GM18505 (cell line): ENCODE measurements at regions not wholly inside any gene's neighbourhood (a gene's known extent, or its start where the extent isn't known, plus 50 kb on each side); places are given as distances from the start of the nearest gene placed in this dataset.

Experiments used
- ATAC-seq: cut with Tn5 transposase; IDR thresholded peaks from one replicate; pipeline ENCODE4 v1.9.1; 2021; ENCODE audit not compliant: unreplicated experiment
- POLR2A ChIP-seq: IDR thresholded peaks from 4 replicates; pipeline ENCODE4 v1.6.1; 2011; ENCODE audit warnings: borderline replicate concordance; ENCODE audit not compliant: insufficient read depth, insufficient read length; ENCODE audit errors: extremely low read depth

DNA sequence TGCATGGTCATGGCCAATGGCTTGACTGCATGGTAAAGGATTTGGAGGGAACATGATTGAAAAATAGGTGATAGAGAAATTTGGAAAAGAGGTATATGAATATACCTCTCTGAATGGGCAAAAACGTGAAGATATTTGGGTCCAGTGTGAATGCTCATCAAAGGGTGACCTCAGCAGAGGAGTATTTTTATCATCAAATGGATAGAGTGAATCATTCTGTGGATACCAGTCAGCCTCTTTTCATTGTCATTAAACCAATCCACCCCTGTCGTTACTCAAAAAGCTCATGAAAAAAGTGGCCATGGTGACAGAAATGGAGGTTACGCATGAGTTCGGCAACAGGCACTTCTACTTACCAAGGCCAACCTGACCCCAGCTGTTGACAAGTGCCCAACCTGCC lies 1074.7 kb downstream of the TSN start:
- TF ChIP-seq POLR2A, result no peak
- ATAC-seq, result no peak

DNA sequence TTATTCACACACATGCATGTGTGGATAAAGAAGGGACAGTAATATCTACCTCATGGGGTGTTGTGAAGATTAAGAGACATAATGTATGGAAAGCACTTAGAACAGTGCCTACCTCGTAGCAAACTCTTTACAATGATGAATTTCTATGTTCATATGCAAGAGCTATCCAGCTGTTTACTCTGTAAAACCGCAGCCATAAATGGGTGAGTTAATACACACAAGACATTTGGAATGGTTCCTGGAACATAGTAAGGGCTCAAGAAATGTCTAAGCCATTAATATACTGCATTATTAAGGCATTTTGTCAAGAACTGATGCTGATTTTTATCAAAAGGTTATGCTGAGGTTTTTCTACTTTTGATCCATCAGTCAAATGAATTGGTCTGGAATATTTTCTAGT lies 1076.2 kb downstream of the TSN start:
- no peak for TF ChIP-seq POLR2A
- no peak for ATAC-seq

- no peak for ATAC-seq
- TF ChIP-seq POLR2A, result no peak
Measured at GRCh38 chr2:122843503-122843902, 1088.1 kb downstream of the TSN start.

- no peak for TF ChIP-seq POLR2A
- ATAC-seq, result no peak
Measured at GRCh38 chr2:122851161-122851560, 1095.7 kb downstream of the TSN start.

DNA sequence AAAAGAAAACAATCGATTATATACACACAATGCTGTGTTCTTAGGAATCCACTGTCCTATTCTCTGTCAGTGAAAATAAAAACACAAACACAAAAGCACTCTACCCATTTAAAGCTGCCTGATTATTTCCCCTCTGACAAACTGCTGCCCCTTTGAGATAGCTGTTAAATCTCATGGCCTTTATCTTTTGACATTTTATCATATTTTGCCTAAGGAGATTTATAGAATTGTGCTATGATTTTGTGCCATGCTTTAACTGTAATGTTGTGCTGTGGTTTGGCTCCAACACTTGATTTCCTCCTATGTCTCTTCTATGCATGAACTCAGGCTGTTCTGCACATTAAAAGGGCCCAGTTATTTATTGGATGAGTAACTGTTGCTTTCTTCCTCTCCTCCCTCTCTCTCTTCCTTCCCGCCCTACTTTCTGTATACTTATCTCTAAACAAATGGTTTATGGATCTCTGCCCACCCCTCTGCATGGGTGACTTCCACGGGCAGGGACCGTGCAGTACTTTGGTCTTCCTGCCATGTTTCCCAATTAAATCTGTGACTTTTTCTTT lies 1096.6 kb downstream of the TSN start:
- ATAC-seq, result no peak
- TF ChIP-seq POLR2A, result no peak

- no peak for ATAC-seq
- no peak for TF ChIP-seq POLR2A
Measured at GRCh38 chr2:122856696-122857095, 1101.2 kb downstream of the TSN start.

GRCh38 chr2:122858075-122858702 lies 1102.7 kb downstream of the TSN start:
- no peak for TF ChIP-seq POLR2A
- ATAC-seq, result no peak

- ATAC-seq, result no peak
- no peak for TF ChIP-seq POLR2A
Measured at GRCh38 chr2:122858813-122859212, 1103.4 kb downstream of the TSN start.

- no peak for TF ChIP-seq POLR2A
- no peak for ATAC-seq
Measured at GRCh38 chr2:122859260-122859659, 1103.8 kb downstream of the TSN start.

DNA sequence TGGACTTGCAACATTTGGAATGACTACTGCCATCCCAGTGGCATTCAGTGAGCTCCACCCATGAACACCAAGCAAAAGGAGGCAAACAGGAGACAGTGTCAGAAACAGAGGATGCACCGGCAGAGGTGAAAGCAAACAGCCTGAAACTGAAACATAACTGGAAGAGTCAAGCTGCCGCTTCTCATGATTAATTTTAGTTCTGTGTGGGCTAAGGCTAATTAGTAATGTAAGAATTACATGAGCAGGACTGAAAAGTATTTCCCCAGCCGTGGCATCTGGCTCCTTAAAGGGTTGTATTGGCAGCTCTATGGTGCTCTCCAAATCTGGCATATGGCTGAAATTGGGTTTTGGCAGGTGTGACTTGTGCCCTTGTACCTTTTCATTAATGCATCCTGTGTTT lies 1108.1 kb downstream of the TSN start:
- no peak for ATAC-seq
- TF ChIP-seq POLR2A, result no peak

- no peak for TF ChIP-seq POLR2A
- no peak for ATAC-seq
Measured at GRCh38 chr2:122864728-122865127, 1109.3 kb downstream of the TSN start.

- ATAC-seq, result no peak
- TF ChIP-seq POLR2A, result no peak
Measured at GRCh38 chr2:122866095-122866494, 1110.6 kb downstream of the TSN start.

- no peak for ATAC-seq
- TF ChIP-seq POLR2A, result no peak
Measured at GRCh38 chr2:122867941-122868340, 1112.5 kb downstream of the TSN start.

- TF ChIP-seq POLR2A, result no peak
- no peak for ATAC-seq
Measured at GRCh38 chr2:122868646-122869275, 1113.3 kb downstream of the TSN start.
